Type B pancreatic cell (in vitro differentiated cells): ENCODE measurements at regions not wholly inside any gene's neighbourhood (a gene's known extent, or its start where the extent isn't known, plus 50 kb on each side); places are given as distances from the start of the nearest gene placed in this dataset.

Experiments
- DNase-seq: peaks from one replicate; pipeline ENCODE4 v3.0.0; 2021; ENCODE audit warnings: mixed read lengths; ENCODE audit not compliant: unreplicated experiment; ENCODE audit errors: extremely low spot score
- H3K27ac Mint-ChIP-seq: 2 replicates; pipeline ENCODE4 v1.8.0; 2021; ENCODE audit warnings: mild to moderate bottlenecking, mixed read lengths
- H3K27me3 Mint-ChIP-seq: 2 replicates; pipeline ENCODE4 v1.8.0; 2021; ENCODE audit warnings: mixed read lengths
- H3K36me3 Mint-ChIP-seq: 2 replicates; pipeline ENCODE4 v1.8.0; 2021; ENCODE audit warnings: mixed read lengths
- H3K4me1 Mint-ChIP-seq: one replicate; pipeline ENCODE4 v1.8.0; 2021; ENCODE audit warnings: mixed read lengths; ENCODE audit not compliant: unreplicated experiment
- H3K4me3 Mint-ChIP-seq: 2 replicates; pipeline ENCODE4 v1.8.0; 2021; ENCODE audit warnings: mild to moderate bottlenecking, mixed read lengths
- H3K9me3 Mint-ChIP-seq: 2 replicates; pipeline ENCODE4 v1.8.0; 2021; ENCODE audit warnings: mixed read lengths
- TF ChIP-seq, protein P1 (sequence below): fragments of 200-600 bp; sonication (generic); conservative IDR thresholded peaks from 2 replicates; pipeline ENCODE4 v1.5.0; 2021; ENCODE audit warnings: antibody characterized with exemption, mild to moderate bottlenecking

DNA sequence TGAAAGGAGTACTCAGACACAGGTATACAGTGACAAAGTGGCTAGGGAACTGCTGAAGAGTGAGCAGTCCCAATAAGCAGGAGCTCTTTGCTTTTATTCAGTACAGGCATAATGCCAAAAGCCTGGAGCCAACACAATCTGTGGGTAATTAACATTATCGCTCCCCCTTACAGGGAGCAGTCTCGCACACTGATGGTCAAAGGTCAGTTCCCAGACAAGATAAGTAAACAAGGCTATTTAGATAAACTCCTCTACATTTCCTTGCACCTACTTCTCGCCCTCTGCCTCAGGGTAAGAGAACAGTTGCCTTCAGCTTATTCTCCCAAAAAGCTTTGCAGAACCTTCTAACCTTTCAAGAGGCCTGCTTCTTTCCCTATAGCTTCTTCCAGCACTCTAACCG, 73.9 kb upstream of the TAF9B start:
- Mint-ChIP-seq H3K9me3 (no peaks in the 10 kb centered on the region), H3K27ac (no peak overlapping the region), H3K27me3 (no peaks in the 10 kb centered on the region), H3K36me3 (no peaks in the 10 kb centered on the region), H3K4me1 (no peaks in the 10 kb centered on the region), H3K4me3 (no peak overlapping the region)
- no peak for DNase-seq
- TF ChIP-seq, protein P1, sequence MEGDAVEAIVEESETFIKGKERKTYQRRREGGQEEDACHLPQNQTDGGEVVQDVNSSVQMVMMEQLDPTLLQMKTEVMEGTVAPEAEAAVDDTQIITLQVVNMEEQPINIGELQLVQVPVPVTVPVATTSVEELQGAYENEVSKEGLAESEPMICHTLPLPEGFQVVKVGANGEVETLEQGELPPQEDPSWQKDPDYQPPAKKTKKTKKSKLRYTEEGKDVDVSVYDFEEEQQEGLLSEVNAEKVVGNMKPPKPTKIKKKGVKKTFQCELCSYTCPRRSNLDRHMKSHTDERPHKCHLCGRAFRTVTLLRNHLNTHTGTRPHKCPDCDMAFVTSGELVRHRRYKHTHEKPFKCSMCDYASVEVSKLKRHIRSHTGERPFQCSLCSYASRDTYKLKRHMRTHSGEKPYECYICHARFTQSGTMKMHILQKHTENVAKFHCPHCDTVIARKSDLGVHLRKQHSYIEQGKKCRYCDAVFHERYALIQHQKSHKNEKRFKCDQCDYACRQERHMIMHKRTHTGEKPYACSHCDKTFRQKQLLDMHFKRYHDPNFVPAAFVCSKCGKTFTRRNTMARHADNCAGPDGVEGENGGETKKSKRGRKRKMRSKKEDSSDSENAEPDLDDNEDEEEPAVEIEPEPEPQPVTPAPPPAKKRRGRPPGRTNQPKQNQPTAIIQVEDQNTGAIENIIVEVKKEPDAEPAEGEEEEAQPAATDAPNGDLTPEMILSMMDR = no peak

DNA sequence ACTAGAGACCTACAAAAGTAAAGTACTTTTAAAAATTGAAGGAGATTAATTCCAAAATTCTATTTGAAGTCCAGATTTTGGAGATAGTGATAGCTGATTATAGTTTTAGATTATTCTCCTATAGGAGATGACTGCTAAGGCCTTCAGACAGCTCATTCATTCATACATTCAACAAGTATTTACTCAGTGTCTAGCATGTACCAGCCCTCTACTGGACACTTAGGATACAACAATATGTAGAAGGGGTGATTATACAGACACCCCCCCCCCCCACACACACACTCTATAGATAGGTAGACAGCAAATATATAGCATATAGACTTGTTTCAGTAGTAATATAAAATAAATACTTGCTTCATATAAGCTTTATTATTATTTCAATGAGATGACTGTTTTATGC, 60.4 kb upstream of the TAF9B start:
- Mint-ChIP-seq H3K27me3 (no peaks in the 10 kb centered on the region), H3K4me1 (no peaks in the 10 kb centered on the region), H3K4me3 (no peak overlapping the region), H3K36me3 (no peaks in the 10 kb centered on the region), H3K9me3 (peaks cover 4% of the 10 kb centered on the region), H3K27ac (no peak overlapping the region)
- DNase-seq = no peak
- TF ChIP-seq, protein P1 = peak; percentile 55
